CD4-positive, alpha-beta memory T cell (primary cell): ENCODE measurements at regions not wholly inside any gene's neighbourhood (a gene's known extent, or its start where the extent isn't known, plus 50 kb on each side); places are given as distances from the start of the nearest gene placed in this dataset.

Experiments used
- CTCF ChIA-PET: fragments of 350-600 bp; sonication (Branson Sonifier 250); formaldehyde crosslinking; loops from one replicate; lab custom pipeline; 2021; ENCODE audit warnings: inconsistent platforms; ENCODE audit not compliant: partially characterized antibody; lab: Charles Lee
- POLR2A ChIA-PET: fragments of 350-600 bp; sonication (Branson Sonifier 250); formaldehyde crosslinking; loops from one replicate; lab custom pipeline; 2021; ENCODE audit not compliant: partially characterized antibody; lab: Charles Lee
- DNase-seq, 5 donors: peaks; one replicate each; pipeline versions ENCODE4 v3.0.0 to v3.0.0-alpha.2; 2020 to 2022; ENCODE audit warnings: mixed read lengths in 1 of 5
- H3K27ac ChIP-seq: one replicate; pipeline ENCODE4 v1.7.0; 2013; ENCODE audit warnings: low read depth, low read length
- H3K27me3 ChIP-seq: 2 replicates; pipeline ENCODE4 v1.7.0; 2013; ENCODE audit warnings: mild to moderate bottlenecking, low read length, moderate library complexity; ENCODE audit not compliant: insufficient read depth
- H3K36me3 ChIP-seq: 2 replicates; pipeline ENCODE4 v1.7.0; 2013; ENCODE audit warnings: mild to moderate bottlenecking, low read length, moderate library complexity; ENCODE audit not compliant: insufficient read depth
- H3K4me1 ChIP-seq: 2 replicates; pipeline ENCODE4 v1.7.0; 2013; ENCODE audit warnings: mild to moderate bottlenecking, low read length, moderate library complexity; ENCODE audit not compliant: insufficient read depth
- H3K4me3 ChIP-seq, 2 donors: one replicate each; pipeline ENCODE4 v1.7.0; 2013; ENCODE audit warnings: low read length in 2 of 2, mild to moderate bottlenecking in 1 of 2
- H3K9me3 ChIP-seq, 2 donors: one replicate each; pipeline ENCODE4 v1.7.0; 2013; ENCODE audit warnings: low read length in 2 of 2, control low read depth in 1 of 2; ENCODE audit not compliant: control insufficient read depth in 1 of 2
- H3K27ac Mint-ChIP-seq, 7 donors: one replicate each; pipeline ENCODE4 v1.8.0; 2020 to 2021; ENCODE audit warnings: mixed read lengths in 7 of 7, mild to moderate bottlenecking in 6 of 7, inconsistent platforms in 3 of 7, moderate library complexity in 3 of 7
- H3K27me3 Mint-ChIP-seq, 2 donors: one replicate each; pipeline ENCODE4 v1.8.0; 2020 to 2021; ENCODE audit warnings: mixed read lengths in 2 of 2
- H3K36me3 Mint-ChIP-seq, 2 donors: one replicate each; pipeline ENCODE4 v1.8.0; 2020 to 2021; ENCODE audit warnings: mixed read lengths in 2 of 2, inconsistent platforms in 1 of 2, mild to moderate bottlenecking in 1 of 2
- H3K4me1 Mint-ChIP-seq, 4 donors: one replicate each; pipeline ENCODE4 v1.8.0; 2020 to 2021; ENCODE audit warnings: mixed read lengths in 4 of 4, mild to moderate bottlenecking in 1 of 4
- H3K4me3 Mint-ChIP-seq, 8 donors: one replicate each; pipeline ENCODE4 v1.8.0; 2020 to 2021; ENCODE audit warnings: mixed read lengths in 8 of 8, mild to moderate bottlenecking in 7 of 8, moderate library complexity in 6 of 8, inconsistent platforms in 3 of 8
- H3K9me3 Mint-ChIP-seq, 8 donors: one replicate each; pipeline ENCODE4 v1.8.0; 2020 to 2021; ENCODE audit warnings: mixed read lengths in 8 of 8, mild to moderate bottlenecking in 5 of 8, inconsistent platforms in 3 of 8, moderate library complexity in 1 of 8
- intact Hi-C: fragments of 100-400 bp; cut with micrococcal nuclease; formaldehyde crosslinking; loops from one replicate; pipeline ENCODE4 v1.15.1; 2023

DNA sequence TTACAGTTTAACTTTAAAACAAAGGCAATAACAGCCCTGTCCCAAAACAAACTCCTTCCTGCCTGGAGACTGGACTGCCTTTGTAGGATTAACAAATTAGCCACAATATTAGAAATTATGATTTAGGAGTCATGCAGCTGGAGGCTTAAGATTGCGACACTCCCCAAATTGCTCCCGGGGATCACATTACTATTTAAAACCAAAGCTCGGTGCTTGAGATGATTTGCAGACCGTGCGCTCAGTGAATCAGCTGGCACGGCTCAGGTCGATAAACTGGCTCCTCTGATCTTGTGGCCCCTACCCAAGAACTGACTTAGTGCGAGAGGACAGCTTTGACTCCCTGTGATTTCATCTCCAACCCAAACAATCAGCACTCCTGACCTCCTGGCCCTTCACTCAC, 829.3 kb downstream of the NLGN4X start:
- CTCF ChIA-PET: no interaction called here
- Histone ChIP-seq H3K9me3 (no peaks in the 10 kb centered on the region), H3K27me3 (no peaks in the 10 kb centered on the region), H3K4me3 (no peak overlapping the region), H3K36me3 (no peaks in the 10 kb centered on the region), H3K4me1 (no peaks in the 10 kb centered on the region), H3K27ac (no peak overlapping the region)
- H3K4me1 Mint-ChIP-seq: no peaks in the 10 kb centered on the region
- no peak for DNase-seq
- H3K36me3 Mint-ChIP-seq: no peaks in the 10 kb centered on the region
- intact Hi-C loops: no loop called here
- H3K4me3 Mint-ChIP-seq: no peak overlapping the region
- H3K27me3 Mint-ChIP-seq: no peaks in the 10 kb centered on the region
- POLR2A ChIA-PET: no interaction called here
- peaks cover 0 to 18% (median 4%) of the 10 kb centered on the region in 8 donors for H3K9me3 Mint-ChIP-seq
- no peak overlapping the region for H3K27ac Mint-ChIP-seq

DNA sequence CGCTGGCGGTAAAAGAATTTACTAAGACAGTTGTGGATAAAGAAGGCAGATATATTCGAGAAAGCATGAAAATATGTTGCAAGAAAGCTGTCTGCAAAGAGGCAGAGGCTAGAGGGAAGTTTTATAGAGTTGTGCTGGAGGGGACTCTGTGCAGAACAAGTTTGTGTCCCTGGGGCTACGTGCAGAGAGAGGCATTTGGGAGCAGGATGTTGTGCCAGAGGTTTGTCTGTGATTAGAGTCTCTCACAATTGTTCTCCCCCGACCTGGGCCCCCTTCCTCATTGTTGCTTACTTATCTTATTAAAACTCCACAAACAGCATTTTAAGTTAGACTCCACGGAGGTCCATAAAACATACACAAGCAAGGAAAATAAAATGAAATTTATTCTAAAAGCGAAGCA, 831.3 kb downstream of the NLGN4X start:
- ChIA-PET CTCF (no interaction called here), POLR2A (no interaction called here)
- H3K36me3 ChIP-seq: no peaks in the 10 kb centered on the region
- no peaks in the 10 kb centered on the region for H3K27me3 ChIP-seq
- no peak overlapping the region for H3K4me3 Mint-ChIP-seq
- no peak overlapping the region for H3K4me3 ChIP-seq
- no peak for DNase-seq
- H3K9me3 ChIP-seq: no peaks in the 10 kb centered on the region
- no peaks in the 10 kb centered on the region for H3K36me3 Mint-ChIP-seq
- no peak overlapping the region for H3K27ac ChIP-seq
- no peaks in the 10 kb centered on the region for H3K4me1 ChIP-seq
- no peak overlapping the region for H3K27ac Mint-ChIP-seq
- no peaks in the 10 kb centered on the region for H3K4me1 Mint-ChIP-seq
- peaks cover 0 to 16% (median 4%) of the 10 kb centered on the region in 8 donors for H3K9me3 Mint-ChIP-seq
- intact Hi-C loops: no loop called here
- no peaks in the 10 kb centered on the region for H3K27me3 Mint-ChIP-seq

DNA sequence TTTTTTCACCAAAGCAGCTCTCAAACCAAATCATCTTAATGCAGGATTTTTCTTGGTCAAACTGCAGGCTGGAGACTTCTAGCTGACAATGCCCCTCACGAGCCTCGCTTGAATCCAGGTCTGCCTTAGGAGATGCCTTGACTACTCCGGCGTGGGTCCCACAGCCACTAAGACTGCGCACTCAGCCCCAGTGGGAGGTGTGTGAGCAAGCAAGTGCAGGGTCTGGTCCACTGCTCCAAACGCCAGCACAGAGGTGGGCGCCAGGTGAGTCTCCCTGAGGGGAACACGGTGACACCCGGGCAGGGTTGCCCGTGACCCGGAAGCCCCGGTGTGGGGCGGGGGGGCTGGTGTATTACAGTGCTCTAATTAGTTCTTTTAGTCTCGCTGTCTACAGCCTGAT, 838.3 kb downstream of the NLGN4X start:
- H3K27me3 Mint-ChIP-seq: no peaks in the 10 kb centered on the region
- POLR2A ChIA-PET: no interaction called here
- CTCF ChIA-PET: no interaction called here
- H3K4me1 Mint-ChIP-seq: no peaks in the 10 kb centered on the region
- H3K27ac Mint-ChIP-seq: no peak overlapping the region
- no peak for DNase-seq
- Histone ChIP-seq H3K27ac (no peak overlapping the region), H3K4me1 (no peaks in the 10 kb centered on the region), H3K9me3 (no peaks in the 10 kb centered on the region), H3K4me3 (no peak overlapping the region), H3K36me3 (no peaks in the 10 kb centered on the region), H3K27me3 (no peaks in the 10 kb centered on the region)
- peaks cover 0 to 18% (median 3%) of the 10 kb centered on the region in 8 donors for H3K9me3 Mint-ChIP-seq
- intact Hi-C loops: no loop called here
- H3K4me3 Mint-ChIP-seq: no peak overlapping the region
- no peaks in the 10 kb centered on the region for H3K36me3 Mint-ChIP-seq

DNA sequence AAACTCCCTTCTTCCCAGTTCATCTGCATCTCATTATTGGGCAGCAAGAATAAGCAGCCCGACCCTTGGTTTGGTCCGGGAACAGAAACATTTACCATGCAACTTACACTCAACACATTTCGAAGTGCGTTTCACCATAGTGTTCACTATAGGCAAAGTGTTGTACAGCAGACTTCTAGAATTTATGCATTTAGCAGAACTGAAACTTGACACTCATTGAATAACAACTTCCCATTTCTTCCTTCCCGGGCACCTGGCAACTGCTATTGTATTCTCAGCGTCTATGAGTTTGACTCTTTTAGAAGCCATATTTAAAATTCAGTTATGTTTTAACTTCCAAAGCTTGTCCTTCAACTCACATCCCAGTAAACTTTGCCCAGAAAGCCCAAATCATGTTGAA, 840.6 kb downstream of the NLGN4X start:
- no peaks in the 10 kb centered on the region for H3K27me3 Mint-ChIP-seq
- ChIA-PET POLR2A (no interaction called here), CTCF (no interaction called here)
- Histone ChIP-seq H3K9me3 (no peaks in the 10 kb centered on the region), H3K4me1 (no peaks in the 10 kb centered on the region), H3K4me3 (no peak overlapping the region), H3K36me3 (no peaks in the 10 kb centered on the region), H3K27me3 (no peaks in the 10 kb centered on the region), H3K27ac (no peak overlapping the region)
- H3K27ac Mint-ChIP-seq: no peak overlapping the region
- no peaks in the 10 kb centered on the region for H3K4me1 Mint-ChIP-seq
- no peaks in the 10 kb centered on the region for H3K36me3 Mint-ChIP-seq
- H3K4me3 Mint-ChIP-seq: no peak overlapping the region
- H3K9me3 Mint-ChIP-seq: peaks cover 0 to 11% (median 3%) of the 10 kb centered on the region in 8 donors
- intact Hi-C loops: no loop called here
- DNase-seq: no peak

DNA sequence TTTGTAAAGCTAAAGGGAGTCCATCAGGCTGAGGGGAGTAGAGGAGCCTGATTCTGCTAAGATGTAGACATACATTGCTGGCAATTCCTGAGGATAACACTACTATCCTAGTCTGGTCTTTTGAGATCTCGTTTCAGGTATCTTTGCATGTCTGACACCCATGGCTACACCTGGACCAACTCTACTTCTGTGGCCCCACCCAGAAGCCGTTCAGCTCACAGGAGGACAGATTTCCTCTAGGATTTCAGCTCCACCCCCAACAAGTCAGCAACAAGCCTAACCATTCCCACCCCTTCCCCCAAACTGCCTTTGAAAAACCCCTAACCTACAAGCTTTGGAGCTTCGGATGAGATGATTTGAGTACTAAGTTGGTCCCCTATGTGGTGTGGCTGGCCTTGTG, 848.2 kb downstream of the NLGN4X start:
- H3K4me3 Mint-ChIP-seq: no peak overlapping the region
- H3K4me1 Mint-ChIP-seq: no peaks in the 10 kb centered on the region
- Histone ChIP-seq H3K4me3 (no peak overlapping the region), H3K27ac (no peak overlapping the region), H3K27me3 (no peaks in the 10 kb centered on the region), H3K36me3 (no peaks in the 10 kb centered on the region), H3K4me1 (no peaks in the 10 kb centered on the region), H3K9me3 (no peaks in the 10 kb centered on the region)
- H3K36me3 Mint-ChIP-seq: no peaks in the 10 kb centered on the region
- intact Hi-C loops: no loop called here
- DNase-seq: no peak
- H3K27me3 Mint-ChIP-seq: no peaks in the 10 kb centered on the region
- no peak overlapping the region for H3K27ac Mint-ChIP-seq
- ChIA-PET POLR2A (no interaction called here), CTCF (no interaction called here)
- H3K9me3 Mint-ChIP-seq: peaks cover 0 to 15% (median 4%) of the 10 kb centered on the region in 8 donors

DNA sequence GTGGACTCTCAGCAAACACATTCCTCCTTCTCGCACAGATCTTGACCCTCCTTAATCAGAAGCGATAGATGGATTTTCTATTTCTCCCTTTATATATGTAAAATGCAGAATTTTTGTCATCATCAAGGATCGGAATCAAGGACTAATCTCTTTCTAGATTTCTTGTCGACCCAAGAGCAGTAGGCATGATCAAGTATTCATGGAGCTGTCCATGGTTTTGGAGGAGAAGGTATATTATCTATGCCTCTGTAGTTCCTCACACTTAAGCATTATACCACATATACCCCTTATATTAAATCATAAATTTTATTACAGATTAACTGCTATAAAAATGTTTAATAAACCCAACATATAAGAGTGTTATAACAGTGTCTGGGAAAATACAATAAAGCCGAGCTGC, 886.8 kb downstream of the NLGN4X start:
- Mint-ChIP-seq H3K4me1 (no peaks in the 10 kb centered on the region), H3K36me3 (no peaks in the 10 kb centered on the region), H3K27ac (no peak overlapping the region), H3K4me3 (no peak overlapping the region), H3K27me3 (no peaks in the 10 kb centered on the region), H3K9me3 (peaks cover 0 to 19% (median 3%) of the 10 kb centered on the region in 8 donors)
- no peak for DNase-seq
- no peaks in the 10 kb centered on the region for H3K36me3 ChIP-seq
- intact Hi-C loops: no loop called here
- H3K9me3 ChIP-seq: no peaks in the 10 kb centered on the region
- H3K27me3 ChIP-seq: no peaks in the 10 kb centered on the region
- H3K27ac ChIP-seq: no peak overlapping the region
- ChIA-PET POLR2A (no interaction called here), CTCF (no interaction called here)
- H3K4me1 ChIP-seq: no peaks in the 10 kb centered on the region
- no peak overlapping the region for H3K4me3 ChIP-seq

DNA sequence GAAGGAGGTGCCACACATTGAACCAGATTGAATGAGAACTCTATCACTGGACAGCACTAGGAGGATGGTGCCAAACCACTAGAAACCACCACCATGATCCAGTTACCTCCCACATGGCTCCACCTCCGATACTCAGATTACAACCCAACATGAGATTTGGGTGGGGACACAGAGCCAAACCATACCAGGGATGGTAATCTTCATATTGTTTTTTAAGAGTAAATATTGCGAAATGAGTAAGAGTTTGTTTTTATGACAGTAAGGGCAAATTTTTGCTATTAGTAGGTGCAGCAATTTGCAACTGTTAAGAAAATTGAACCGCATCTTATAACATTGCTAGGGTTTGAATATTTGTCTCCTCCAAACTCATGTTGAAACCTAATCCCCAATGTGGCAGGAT, 891.5 kb downstream of the NLGN4X start:
- H3K4me3 Mint-ChIP-seq: no peak overlapping the region
- POLR2A ChIA-PET: no interaction called here
- H3K27me3 Mint-ChIP-seq: no peaks in the 10 kb centered on the region

DNA sequence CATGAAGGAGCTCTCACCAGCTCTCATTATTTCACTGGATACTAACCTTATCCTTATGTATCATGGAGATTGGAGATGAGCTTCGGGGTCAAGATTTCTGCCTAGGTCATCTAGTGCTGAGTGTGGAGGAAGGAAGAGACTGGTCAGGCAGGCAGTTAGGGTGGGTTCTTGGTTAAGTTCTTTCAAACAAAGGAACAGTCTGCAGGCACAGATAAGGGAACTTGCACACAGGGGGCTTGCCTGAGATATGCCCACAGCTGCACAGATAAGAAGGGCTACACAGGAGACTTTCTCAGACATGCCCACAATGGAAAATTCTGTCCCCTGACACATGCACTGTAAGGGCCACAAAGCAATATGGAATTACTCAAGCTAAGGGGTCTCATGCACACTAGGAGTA, 904.1 kb downstream of the NLGN4X start:
- no peak overlapping the region for H3K27ac ChIP-seq
- H3K4me1 ChIP-seq: no peaks in the 10 kb centered on the region
- Mint-ChIP-seq H3K27me3 (no peaks in the 10 kb centered on the region), H3K27ac (no peak overlapping the region), H3K36me3 (no peaks in the 10 kb centered on the region), H3K4me1 (no peaks in the 10 kb centered on the region), H3K9me3 (peaks cover 0 to 46% (median 12%) of the 10 kb centered on the region in 8 donors), H3K4me3 (no peak overlapping the region)
- POLR2A ChIA-PET: no interaction called here
- H3K9me3 ChIP-seq: no peaks in the 10 kb centered on the region
- H3K36me3 ChIP-seq: no peaks in the 10 kb centered on the region
- no peaks in the 10 kb centered on the region for H3K27me3 ChIP-seq
- no peak overlapping the region for H3K4me3 ChIP-seq
- DNase-seq: no peak
- intact Hi-C loops: no loop called here
- CTCF ChIA-PET: no interaction called here

More for the DNA sequence above, 891.5 kb downstream of the NLGN4X start:
- H3K9me3 ChIP-seq: no peaks in the 10 kb centered on the region
- H3K4me1 ChIP-seq: no peaks in the 10 kb centered on the region
- CTCF ChIA-PET: no interaction called here
- no peaks in the 10 kb centered on the region for H3K4me1 Mint-ChIP-seq
- peaks cover 0 to 24% (median 6%) of the 10 kb centered on the region in 8 donors for H3K9me3 Mint-ChIP-seq
- intact Hi-C loops: no loop called here
- no peaks in the 10 kb centered on the region for H3K36me3 Mint-ChIP-seq
- no peak overlapping the region for H3K4me3 ChIP-seq
- no peak overlapping the region for H3K27ac ChIP-seq
- no peak overlapping the region for H3K27ac Mint-ChIP-seq
- no peak for DNase-seq
- H3K36me3 ChIP-seq: no peaks in the 10 kb centered on the region
- no peaks in the 10 kb centered on the region for H3K27me3 ChIP-seq
